Naive B cell (primary cell): ENCODE measurements at regions not wholly inside any gene's neighbourhood (a gene's known extent, or its start where the extent isn't known, plus 50 kb on each side); places are given as distances from the start of the nearest gene placed in this dataset.

Experiments
- ATAC-seq, 2 donors: fragments of 150-1000 bp; cut with Tn5 transposase; 2 replicates each; pipeline ENCODE4 v1.10.0; 2021; ENCODE audit warnings: low read depth in 2 of 2, mild to moderate bottlenecking in 2 of 2, moderate library complexity in 2 of 2
- DNase-seq: peaks from one replicate; pipeline ENCODE4 v3.0.0; 2022
- H3K27ac Mint-ChIP-seq, 6 donors: one replicate each; pipeline ENCODE4 v1.8.0; 2020 to 2022; ENCODE audit warnings: mild to moderate bottlenecking in 6 of 6, mixed read lengths in 6 of 6, moderate library complexity in 5 of 6, inconsistent platforms in 2 of 6
- H3K27me3 Mint-ChIP-seq, 3 donors: one replicate each; pipeline ENCODE4 v1.8.0; 2021 to 2022; ENCODE audit warnings: mixed read lengths in 3 of 3, mild to moderate bottlenecking in 1 of 3
- H3K36me3 Mint-ChIP-seq, 2 donors: one replicate each; pipeline ENCODE4 v1.8.0; 2020 to 2022; ENCODE audit warnings: mixed read lengths in 2 of 2, inconsistent platforms in 1 of 2, mild to moderate bottlenecking in 1 of 2
- H3K4me1 Mint-ChIP-seq, 3 donors: one replicate each; pipeline ENCODE4 v1.8.0; 2020 to 2022; ENCODE audit warnings: mixed read lengths in 3 of 3, inconsistent platforms in 1 of 3, mild to moderate bottlenecking in 1 of 3, moderate library complexity in 1 of 3
- H3K4me3 Mint-ChIP-seq, 8 donors: one replicate each; pipeline ENCODE4 v1.8.0; 2020 to 2022; ENCODE audit warnings: mild to moderate bottlenecking in 8 of 8, mixed read lengths in 8 of 8, moderate library complexity in 8 of 8, inconsistent platforms in 2 of 8
- H3K9me3 Mint-ChIP-seq, 7 donors: one replicate each; pipeline ENCODE4 v1.8.0; 2020 to 2022; ENCODE audit warnings: mixed read lengths in 7 of 7, mild to moderate bottlenecking in 5 of 7, inconsistent platforms in 2 of 7, moderate library complexity in 1 of 7

- Mint-ChIP-seq H3K4me1 (peaks cover 0 to 3% (median 0%) of the 10 kb centered on the region in 3 donors), H3K27ac (no peak overlapping the region), H3K4me3 (peak overlapping the region in 1 of 8 donors; percentile 33), H3K9me3 (no peaks in the 10 kb centered on the region), H3K27me3 (peaks cover 31 to 83% (median 78%) of the 10 kb centered on the region in 3 donors), H3K36me3 (no peaks in the 10 kb centered on the region)
- DNase-seq (no peak), ATAC-seq (no peak)
Observed at GRCh38 chr3:127135241-127136023, 57.5 kb upstream of the PRR23E start.

- Mint-ChIP-seq H3K4me1 (peaks cover 0 to 3% (median 0%) of the 10 kb centered on the region in 3 donors), H3K9me3 (no peaks in the 10 kb centered on the region)
Observed at GRCh38 chr3:127136024-127136600, 56.8 kb upstream of the PRR23E start.

GRCh38 chr3:127136706-127137105 is 56.2 kb upstream of the PRR23E start:
- H3K27me3 Mint-ChIP-seq = peaks cover 26 to 78% (median 74%) of the 10 kb centered on the region in 3 donors
- H3K27ac Mint-ChIP-seq = no peak overlapping the region
- DNase-seq (no peak), ATAC-seq (no peak)
- peaks cover 0 to 3% (median 0%) of the 10 kb centered on the region in 3 donors for H3K4me1 Mint-ChIP-seq
- peak overlapping the region in 1 of 8 donors; percentile 79 for H3K4me3 Mint-ChIP-seq
- no peaks in the 10 kb centered on the region for H3K36me3 Mint-ChIP-seq
- H3K9me3 Mint-ChIP-seq = no peaks in the 10 kb centered on the region

More at GRCh38 chr3:127136024-127136600, 56.8 kb upstream of the PRR23E start:
- no peak for DNase-seq
- Mint-ChIP-seq H3K27me3 (peaks cover 27 to 80% (median 78%) of the 10 kb centered on the region in 3 donors), H3K4me3 (no peak overlapping the region), H3K27ac (peak overlapping the region in 1 of 6 donors; percentile 11), H3K36me3 (no peaks in the 10 kb centered on the region)
- ATAC-seq = no peak

GRCh38 chr3:127137113-127137512 is 55.8 kb upstream of the PRR23E start:
- Mint-ChIP-seq H3K4me1 (peaks cover 0 to 3% (median 0%) of the 10 kb centered on the region in 3 donors), H3K27ac (no peak overlapping the region), H3K9me3 (no peaks in the 10 kb centered on the region), H3K36me3 (no peaks in the 10 kb centered on the region), H3K27me3 (peaks cover 26 to 78% (median 74%) of the 10 kb centered on the region in 3 donors), H3K4me3 (no peak overlapping the region)
- DNase-seq (no peak), ATAC-seq (no peak)

GRCh38 chr3:127137757-127138536 is 55.0 kb upstream of the PRR23E start:
- Mint-ChIP-seq H3K36me3 (no peaks in the 10 kb centered on the region), H3K4me1 (peaks cover 0 to 3% (median 0%) of the 10 kb centered on the region in 3 donors), H3K4me3 (no peak overlapping the region), H3K27ac (no peak overlapping the region), H3K9me3 (peaks cover 0 to 2% (median 1%) of the 10 kb centered on the region in 7 donors), H3K27me3 (peaks cover 26 to 72% (median 67%) of the 10 kb centered on the region in 3 donors)
- ATAC-seq (no peak), DNase-seq (no peak)

GRCh38 chr3:127139601-127140500 is 53.1 kb upstream of the PRR23E start:
- Mint-ChIP-seq H3K27ac (no peak overlapping the region), H3K4me1 (no peaks in the 10 kb centered on the region), H3K27me3 (peaks cover 15 to 53% (median 48%) of the 10 kb centered on the region in 3 donors), H3K4me3 (no peak overlapping the region), H3K36me3 (no peaks in the 10 kb centered on the region), H3K9me3 (peaks cover 3 to 15% (median 8%) of the 10 kb centered on the region in 7 donors)
- ATAC-seq = no peak
- DNase-seq = no peak

- H3K4me1 Mint-ChIP-seq = no peaks in the 10 kb centered on the region
- H3K9me3 Mint-ChIP-seq = peaks cover 3 to 15% (median 8%) of the 10 kb centered on the region in 7 donors
- H3K36me3 Mint-ChIP-seq = no peaks in the 10 kb centered on the region
- ATAC-seq (no peak), DNase-seq (no peak)
- H3K27ac Mint-ChIP-seq = no peak overlapping the region
- no peak overlapping the region for H3K4me3 Mint-ChIP-seq
- H3K27me3 Mint-ChIP-seq = peaks cover 12 to 44% (median 39%) of the 10 kb centered on the region in 3 donors
Observed at GRCh38 chr3:127140501-127141460, 52.1 kb upstream of the PRR23E start.

- ATAC-seq (no peak), DNase-seq (no peak)
- H3K4me3 Mint-ChIP-seq = no peak overlapping the region
- no peak overlapping the region for H3K27ac Mint-ChIP-seq
- H3K4me1 Mint-ChIP-seq = no peaks in the 10 kb centered on the region
- peaks cover 12 to 31% (median 25%) of the 10 kb centered on the region in 3 donors for H3K27me3 Mint-ChIP-seq
- no peaks in the 10 kb centered on the region for H3K36me3 Mint-ChIP-seq
- H3K9me3 Mint-ChIP-seq = peaks cover 3 to 15% (median 8%) of the 10 kb centered on the region in 7 donors
Observed at GRCh38 chr3:127141921-127142730, 50.8 kb upstream of the PRR23E start.
